CD4-positive, CD25-positive, alpha-beta regulatory T cell (primary cell): ENCODE measurements at regions not wholly inside any gene's neighbourhood (a gene's known extent, or its start where the extent isn't known, plus 50 kb on each side); places are given as distances from the start of the nearest gene placed in this dataset.

Source experiments
- ATAC-seq, 2 donors: fragments of 150-1000 bp; cut with Tn5 transposase; one replicate each; pipeline ENCODE4 v1.10.0; 2021; ENCODE audit warnings: low read depth in 2 of 2, moderate number of reproducible peaks in 2 of 2, moderate library complexity in 1 of 2
- DNase-seq, 3 donors: peaks; one replicate each; pipeline versions ENCODE4 v3.0.0 to v3.0.0-alpha.2; 2012 to 2022; ENCODE audit warnings: mixed read lengths in 1 of 3
- H3K27ac ChIP-seq: one replicate; pipeline ENCODE4 v1.7.0; 2013; ENCODE audit warnings: mild to moderate bottlenecking, low read length; ENCODE audit not compliant: insufficient read depth, poor library complexity, severe bottlenecking
- H3K27me3 ChIP-seq: one replicate; pipeline ENCODE4 v1.7.0; 2013; ENCODE audit warnings: low read length; ENCODE audit not compliant: control insufficient read depth, insufficient read depth
- H3K36me3 ChIP-seq: one replicate; pipeline ENCODE4 v1.7.0; 2013; ENCODE audit warnings: mild to moderate bottlenecking, low read length, moderate library complexity; ENCODE audit not compliant: control insufficient read depth, insufficient read depth
- H3K4me1 ChIP-seq: 2 replicates; pipeline ENCODE4 v1.7.0; 2013; ENCODE audit warnings: mild to moderate bottlenecking, low read length; ENCODE audit not compliant: insufficient read depth, control insufficient read depth, poor library complexity, severe bottlenecking
- H3K4me3 ChIP-seq: one replicate; pipeline ENCODE4 v1.7.0; 2013; ENCODE audit warnings: low read depth, mild to moderate bottlenecking, low read length, moderate library complexity
- H3K9me3 ChIP-seq, 2 experiments: 1 replicate in 1 of 2; 2 replicates in 1 of 2; pipeline ENCODE4 v1.7.0; 2013; ENCODE audit warnings: low read length in 2 of 2, mild to moderate bottlenecking in 1 of 2, moderate library complexity in 1 of 2; ENCODE audit not compliant: control insufficient read depth in 2 of 2
- H3K27ac Mint-ChIP-seq, 3 donors: one replicate each; pipeline ENCODE4 v1.8.0; 2020 to 2022; ENCODE audit warnings: mild to moderate bottlenecking in 3 of 3, mixed read lengths in 3 of 3, moderate library complexity in 2 of 3
- H3K27me3 Mint-ChIP-seq: one replicate; pipeline ENCODE4 v1.8.0; 2022; ENCODE audit warnings: mild to moderate bottlenecking, mixed read lengths
- H3K36me3 Mint-ChIP-seq: one replicate; pipeline ENCODE4 v1.8.0; 2020; ENCODE audit warnings: mixed read lengths
- H3K4me1 Mint-ChIP-seq, 4 donors: one replicate each; pipeline ENCODE4 v1.8.0; 2020 to 2022; ENCODE audit warnings: mixed read lengths in 4 of 4, mild to moderate bottlenecking in 1 of 4
- H3K4me3 Mint-ChIP-seq, 4 donors: one replicate each; pipeline ENCODE4 v1.8.0; 2020 to 2022; ENCODE audit warnings: mild to moderate bottlenecking in 4 of 4, mixed read lengths in 4 of 4, moderate library complexity in 3 of 4
- H3K9me3 Mint-ChIP-seq, 7 donors: one replicate each; pipeline ENCODE4 v1.8.0; 2020 to 2022; ENCODE audit warnings: mixed read lengths in 7 of 7, mild to moderate bottlenecking in 3 of 7, moderate library complexity in 2 of 7

DNA sequence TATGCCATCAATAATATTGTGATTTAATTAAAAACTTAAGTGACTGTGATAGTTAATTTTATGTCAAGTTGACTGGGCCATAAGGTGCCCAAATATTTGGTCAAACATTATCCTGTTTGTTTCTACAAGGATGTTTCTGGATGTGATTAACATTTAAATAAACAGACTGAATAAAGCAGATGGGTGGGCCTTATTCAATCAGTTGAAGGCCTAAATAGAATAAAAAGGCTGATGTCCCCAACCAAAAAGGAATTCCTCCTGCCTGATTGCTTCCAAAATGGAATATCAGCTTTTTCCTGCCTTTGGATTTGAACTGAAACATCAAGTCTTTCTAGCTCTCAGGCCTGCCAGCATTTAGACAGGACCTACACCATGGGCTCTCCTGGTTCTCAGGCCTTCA is 961.7 kb downstream of the NTRK3 start:
- Mint-ChIP-seq H3K4me3 (no peak overlapping the region), H3K36me3 (no peaks in the 10 kb centered on the region), H3K9me3 (peaks cover 0 to 3% (median 0%) of the 10 kb centered on the region in 7 donors), H3K4me1 (no peaks in the 10 kb centered on the region), H3K27me3 (no peaks in the 10 kb centered on the region), H3K27ac (no peak overlapping the region)
- no peaks in the 10 kb centered on the region for H3K36me3 ChIP-seq
- DNase-seq (no peak), ATAC-seq (no peak)
- H3K27ac ChIP-seq: no peak overlapping the region
- H3K4me1 ChIP-seq: no peaks in the 10 kb centered on the region
- no peaks in the 10 kb centered on the region for H3K27me3 ChIP-seq
- no peak overlapping the region for H3K4me3 ChIP-seq
- no peaks in the 10 kb centered on the region for H3K9me3 ChIP-seq

DNA sequence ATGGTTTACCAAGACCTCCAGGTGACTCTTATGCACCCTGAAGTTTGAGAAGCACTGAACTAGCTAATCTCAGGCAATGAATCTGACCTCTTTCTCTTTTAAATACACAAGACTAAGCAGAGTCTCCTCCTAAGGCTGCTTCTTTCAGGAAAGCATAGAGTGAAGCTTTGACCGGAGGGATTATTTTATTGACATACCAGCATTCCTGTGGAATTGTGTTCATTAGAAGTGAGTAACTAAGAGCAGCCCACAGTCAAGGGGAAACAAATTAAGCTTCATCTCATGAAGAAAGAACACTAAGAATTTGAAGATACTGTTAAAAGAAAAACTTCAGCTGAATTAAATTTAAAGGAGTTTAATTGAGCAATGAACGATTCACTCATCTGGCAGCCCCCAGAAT is 963.5 kb downstream of the NTRK3 start:
- ATAC-seq (no peak), DNase-seq (no peak)
- Mint-ChIP-seq H3K27me3 (no peaks in the 10 kb centered on the region), H3K27ac (no peak overlapping the region), H3K4me3 (no peak overlapping the region), H3K9me3 (no peaks in the 10 kb centered on the region), H3K36me3 (no peaks in the 10 kb centered on the region), H3K4me1 (no peaks in the 10 kb centered on the region)
- H3K9me3 ChIP-seq: no peaks in the 10 kb centered on the region
- H3K27ac ChIP-seq: no peak overlapping the region
- no peaks in the 10 kb centered on the region for H3K4me1 ChIP-seq
- H3K4me3 ChIP-seq: no peak overlapping the region
- no peaks in the 10 kb centered on the region for H3K36me3 ChIP-seq
- no peaks in the 10 kb centered on the region for H3K27me3 ChIP-seq

DNA sequence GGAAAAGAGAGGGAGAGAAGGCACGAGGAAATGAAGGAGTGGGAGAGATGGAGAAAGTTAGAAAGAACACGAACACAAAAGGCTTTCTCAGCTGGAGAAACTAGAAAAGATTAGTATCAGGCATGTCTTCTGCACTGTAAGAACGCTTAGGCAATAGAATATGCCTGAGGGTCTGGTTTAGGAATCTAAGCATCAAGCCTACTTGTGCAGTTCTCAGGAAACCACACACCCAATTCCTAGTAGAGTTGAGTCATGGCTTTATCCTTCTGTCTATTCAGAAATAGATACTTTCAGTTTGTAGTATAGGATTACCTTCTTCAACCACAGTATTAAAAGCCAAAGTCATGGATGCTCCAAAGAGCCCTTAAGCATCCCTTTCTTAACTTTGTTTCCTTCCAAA is 969.4 kb downstream of the NTRK3 start:
- H3K4me3 ChIP-seq: no peak overlapping the region
- no peaks in the 10 kb centered on the region for H3K4me1 ChIP-seq
- no peaks in the 10 kb centered on the region for H3K36me3 ChIP-seq
- H3K27ac ChIP-seq: no peak overlapping the region
- Mint-ChIP-seq H3K27me3 (no peaks in the 10 kb centered on the region), H3K4me1 (no peaks in the 10 kb centered on the region), H3K4me3 (no peak overlapping the region), H3K27ac (no peak overlapping the region), H3K9me3 (peaks cover 0 to 6% (median 0%) of the 10 kb centered on the region in 7 donors), H3K36me3 (no peaks in the 10 kb centered on the region)
- H3K9me3 ChIP-seq: no peaks in the 10 kb centered on the region
- no peak for DNase-seq
- ATAC-seq: no peak
- no peaks in the 10 kb centered on the region for H3K27me3 ChIP-seq

DNA sequence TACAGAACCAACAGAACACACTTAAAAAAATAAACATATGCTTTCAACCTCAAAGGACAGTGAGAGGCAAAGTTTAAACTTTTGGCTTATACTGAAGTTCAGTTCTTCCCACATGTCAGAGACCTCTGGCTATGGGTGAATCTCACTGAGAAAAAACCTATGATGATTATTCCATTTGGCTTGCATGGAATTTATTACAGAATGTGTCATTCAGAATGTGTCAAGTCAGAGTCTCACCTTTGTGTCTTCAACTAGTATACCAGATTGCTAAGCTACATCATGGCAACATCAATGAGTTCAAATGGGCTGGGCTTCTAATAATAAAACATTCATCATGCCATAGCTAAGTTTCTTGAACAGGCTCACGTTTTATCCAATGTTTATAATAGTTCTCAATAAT is 987.0 kb downstream of the NTRK3 start:
- no peaks in the 10 kb centered on the region for H3K36me3 Mint-ChIP-seq
- H3K4me1 Mint-ChIP-seq: no peaks in the 10 kb centered on the region
- no peak for ATAC-seq
- Histone ChIP-seq H3K4me1 (no peaks in the 10 kb centered on the region), H3K9me3 (no peaks in the 10 kb centered on the region), H3K4me3 (no peak overlapping the region), H3K36me3 (no peaks in the 10 kb centered on the region), H3K27me3 (no peaks in the 10 kb centered on the region), H3K27ac (no peak overlapping the region)
- H3K27ac Mint-ChIP-seq: no peak overlapping the region
- H3K9me3 Mint-ChIP-seq: peaks cover 1 to 8% (median 4%) of the 10 kb centered on the region in 7 donors
- DNase-seq: no peak
- no peaks in the 10 kb centered on the region for H3K27me3 Mint-ChIP-seq
- no peak overlapping the region for H3K4me3 Mint-ChIP-seq

DNA sequence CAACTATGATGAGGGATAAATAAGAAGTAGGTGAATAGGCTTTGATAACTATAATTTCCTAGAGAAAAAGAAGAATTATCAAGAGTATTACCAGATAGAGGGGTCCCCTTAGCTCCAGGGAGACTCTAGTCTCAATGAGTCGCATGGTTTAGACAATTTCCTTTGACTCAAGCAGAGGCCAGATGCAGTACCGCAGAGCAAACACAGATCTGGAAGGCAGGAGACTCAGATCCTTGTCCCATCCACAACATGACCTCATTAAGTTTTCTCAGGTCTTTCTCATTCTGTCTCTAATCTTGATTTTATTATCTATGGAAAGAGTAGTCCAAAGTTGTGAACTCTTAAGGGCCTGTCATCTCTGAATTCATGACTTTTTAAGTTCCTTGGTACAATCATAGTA is 987.9 kb downstream of the NTRK3 start:
- Histone ChIP-seq H3K27me3 (no peaks in the 10 kb centered on the region), H3K4me1 (no peaks in the 10 kb centered on the region), H3K9me3 (no peaks in the 10 kb centered on the region), H3K4me3 (no peak overlapping the region), H3K36me3 (no peaks in the 10 kb centered on the region), H3K27ac (no peak overlapping the region)
- no peak overlapping the region for H3K4me3 Mint-ChIP-seq
- peaks cover 1 to 8% (median 4%) of the 10 kb centered on the region in 7 donors for H3K9me3 Mint-ChIP-seq
- no peaks in the 10 kb centered on the region for H3K27me3 Mint-ChIP-seq
- no peak overlapping the region for H3K27ac Mint-ChIP-seq
- no peak for DNase-seq
- no peak for ATAC-seq
- H3K36me3 Mint-ChIP-seq: no peaks in the 10 kb centered on the region
- H3K4me1 Mint-ChIP-seq: no peaks in the 10 kb centered on the region

DNA sequence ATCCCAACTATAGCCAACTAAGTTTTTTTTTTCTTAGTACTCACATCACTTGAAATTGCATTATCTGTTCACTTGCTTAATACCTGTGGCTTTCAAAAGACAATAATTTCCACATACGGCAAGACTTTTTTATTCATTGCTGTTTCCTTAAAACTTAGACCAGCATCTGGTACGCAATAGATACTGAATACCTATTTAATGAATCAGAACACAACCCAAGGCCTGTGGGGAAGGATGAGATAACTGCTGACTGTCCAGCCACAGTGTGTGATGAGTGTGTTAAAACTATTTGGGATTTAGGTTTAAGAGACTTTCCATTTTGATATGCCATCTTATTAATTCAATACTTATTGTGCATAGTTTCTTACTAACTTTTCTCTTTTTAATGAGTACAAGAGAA is 988.7 kb downstream of the NTRK3 start:
- Mint-ChIP-seq H3K27ac (no peak overlapping the region), H3K9me3 (peaks cover 0 to 7% (median 4%) of the 10 kb centered on the region in 7 donors), H3K36me3 (no peaks in the 10 kb centered on the region), H3K4me3 (no peak overlapping the region), H3K27me3 (no peaks in the 10 kb centered on the region), H3K4me1 (no peaks in the 10 kb centered on the region)
- ATAC-seq (no peak), DNase-seq (no peak)
- no peaks in the 10 kb centered on the region for H3K36me3 ChIP-seq
- no peak overlapping the region for H3K4me3 ChIP-seq
- H3K9me3 ChIP-seq: peaks cover 0 to 6% of the 10 kb centered on the region in 2 experiments
- no peaks in the 10 kb centered on the region for H3K27me3 ChIP-seq
- H3K4me1 ChIP-seq: no peaks in the 10 kb centered on the region
- no peak overlapping the region for H3K27ac ChIP-seq

DNA sequence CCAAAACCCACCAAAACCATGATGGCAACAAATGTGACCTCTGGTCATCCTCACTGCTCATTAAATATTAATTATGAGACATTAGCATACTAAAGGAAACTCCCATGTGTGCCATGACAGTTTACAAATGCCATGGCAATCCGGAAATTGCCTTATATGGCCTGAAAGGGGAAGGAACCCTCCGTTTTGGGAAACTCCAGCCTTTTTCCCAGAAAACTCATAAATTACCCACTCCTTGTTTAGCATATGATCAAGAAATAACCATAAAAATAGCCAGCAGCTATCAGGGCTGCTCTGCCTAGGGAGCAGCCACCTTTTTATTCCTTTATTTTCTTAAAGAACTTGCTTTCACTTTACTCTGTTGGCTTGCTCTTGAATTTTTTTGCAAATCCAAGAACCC is 992.7 kb downstream of the NTRK3 start:
- no peak overlapping the region for H3K27ac Mint-ChIP-seq
- Histone ChIP-seq H3K36me3 (no peaks in the 10 kb centered on the region), H3K4me1 (no peaks in the 10 kb centered on the region), H3K27ac (no peak overlapping the region), H3K27me3 (no peaks in the 10 kb centered on the region), H3K4me3 (no peak overlapping the region), H3K9me3 (peaks cover 0 to 7% of the 10 kb centered on the region in 2 experiments)
- DNase-seq (no peak), ATAC-seq (no peak)
- peaks cover 0 to 8% (median 5%) of the 10 kb centered on the region in 7 donors for H3K9me3 Mint-ChIP-seq
- no peaks in the 10 kb centered on the region for H3K36me3 Mint-ChIP-seq
- H3K27me3 Mint-ChIP-seq: peaks cover 6% of the 10 kb centered on the region
- no peaks in the 10 kb centered on the region for H3K4me1 Mint-ChIP-seq
- no peak overlapping the region for H3K4me3 Mint-ChIP-seq

DNA sequence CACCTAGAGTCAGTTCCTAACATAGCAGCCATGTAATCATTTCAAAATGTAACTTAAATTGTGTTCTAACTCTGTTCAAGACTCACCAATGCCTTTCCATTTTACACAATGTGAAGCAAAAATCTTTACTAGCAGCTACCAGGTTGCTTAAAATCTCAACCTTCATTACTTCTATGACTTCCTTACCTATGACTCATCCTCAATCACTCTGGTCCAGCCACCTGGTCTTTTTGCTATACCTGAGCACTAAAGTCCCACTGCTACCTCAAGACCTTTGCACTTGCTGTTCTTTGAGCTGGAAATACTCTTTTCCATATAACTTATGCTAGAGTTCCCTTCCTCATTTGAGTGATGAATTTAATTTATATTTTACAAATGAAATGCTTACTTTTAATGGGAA is 993.2 kb downstream of the NTRK3 start:
- Histone ChIP-seq H3K4me3 (no peak overlapping the region), H3K4me1 (no peaks in the 10 kb centered on the region), H3K27ac (no peak overlapping the region), H3K9me3 (peaks cover 0 to 7% of the 10 kb centered on the region in 2 experiments), H3K27me3 (no peaks in the 10 kb centered on the region), H3K36me3 (no peaks in the 10 kb centered on the region)
- H3K4me1 Mint-ChIP-seq: no peaks in the 10 kb centered on the region
- no peak overlapping the region for H3K27ac Mint-ChIP-seq
- DNase-seq (no peak), ATAC-seq (no peak)
- H3K27me3 Mint-ChIP-seq: peaks cover 6% of the 10 kb centered on the region
- no peak overlapping the region for H3K4me3 Mint-ChIP-seq
- no peaks in the 10 kb centered on the region for H3K36me3 Mint-ChIP-seq
- peaks cover 0 to 9% (median 8%) of the 10 kb centered on the region in 7 donors for H3K9me3 Mint-ChIP-seq
